K562 (cell line): ENCODE measurements at regions not wholly inside any gene's neighbourhood (a gene's known extent, or its start where the extent isn't known, plus 50 kb on each side); places are given as distances from the start of the nearest gene placed in this dataset.
A peak's percentile ranks its signal among the peaks of the same experiment; 100 is the strongest.

Source experiments
- BACH1 ChIP-seq: fragments of 200-800 bp; sonication (Bioruptor generic); IDR thresholded peaks from 2 replicates; pipeline ENCODE4 v1.6.1; 2016; ENCODE audit warnings: missing genetic modification characterization, missing compliant biosample characterization
- BMI1 ChIP-seq: fragments of 150-350 bp; IDR thresholded peaks from 2 replicates; pipeline ENCODE4 v1.6.1; 2014; ENCODE audit warnings: low read length
- CBFA2T2 ChIP-seq: fragments of 450-650 bp; conservative IDR thresholded peaks from 2 replicates; pipeline ENCODE4 v1.6.1; 2017; ENCODE audit warnings: mild to moderate bottlenecking
- CBX3 ChIP-seq, 2 experiments: IDR thresholded peaks; 1 replicate in 1 of 2; 2 replicates in 1 of 2; pipeline ENCODE4 v1.6.1; 2012; ENCODE audit warnings: inconsistent platforms in 2 of 2, low read length in 2 of 2, borderline replicate concordance in 1 of 2, control low read depth in 1 of 2
- CREBBP ChIP-seq: IDR thresholded peaks from one replicate; pipeline ENCODE4 v1.6.1; 2012; ENCODE audit warnings: low read depth, mild to moderate bottlenecking, control low read depth, inconsistent platforms, low read length
- CUX1 ChIP-seq: fragments of 200-800 bp; sonication (Bioruptor generic); IDR thresholded peaks from 2 replicates; pipeline ENCODE4 v1.6.1; 2016; ENCODE audit warnings: missing genetic modification characterization, missing compliant biosample characterization
- DLX4 ChIP-seq: fragments of 250-450 bp; sonication (Bioruptor Pico); IDR thresholded peaks from 2 replicates; pipeline ENCODE4 v1.6.1; 2021; ENCODE audit warnings: mild to moderate bottlenecking
- GTF2E2 ChIP-seq: fragments of 200-800 bp; sonication (Bioruptor generic); IDR thresholded peaks from 2 replicates; pipeline ENCODE4 v1.6.1; 2016; ENCODE audit warnings: missing genetic modification characterization, missing compliant biosample characterization
- HDAC1 ChIP-seq, 2 experiments: fragments of 450-650 bp; IDR thresholded peaks; 2 replicates each; pipeline ENCODE4 v1.6.1; 2016 to 2017; ENCODE audit warnings: inconsistent platforms in 1 of 2, mild to moderate bottlenecking in 1 of 2, moderate library complexity in 1 of 2
- HNRNPK ChIP-seq: fragments of 200-400 bp; formaldehyde crosslinking; IDR thresholded peaks from one replicate; pipeline ENCODE4 v1.6.1; 2018; ENCODE audit warnings: mild to moderate bottlenecking, low read depth, low read length; ENCODE audit not compliant: poor library complexity, severe bottlenecking
- MECOM ChIP-seq: fragments of 250-450 bp; sonication (Bioruptor Pico); IDR thresholded peaks from 2 replicates; pipeline ENCODE4 v1.8.0; 2022; ENCODE audit warnings: inconsistent platforms
- NCOA4 ChIP-seq: fragments of 450-650 bp; IDR thresholded peaks from 2 replicates; pipeline ENCODE4 v1.6.1; 2018; ENCODE audit warnings: mild to moderate bottlenecking; ENCODE audit not compliant: partially characterized antibody
- PHF21A ChIP-seq: fragments of 450-650 bp; IDR thresholded peaks from 2 replicates; pipeline ENCODE4 v1.6.1; 2017; ENCODE audit warnings: low read depth, borderline replicate concordance
- POLR2AphosphoS2 ChIP-seq: IDR thresholded peaks from 2 replicates; pipeline ENCODE4 v1.6.1; 2012; ENCODE audit warnings: low read length, improper control_type of control experiment
- RB1 ChIP-seq: fragments of 450-650 bp; IDR thresholded peaks from 2 replicates; pipeline ENCODE4 v1.6.1; 2017; ENCODE audit warnings: low read depth, mild to moderate bottlenecking
- RBM17 ChIP-seq: fragments of 200-400 bp; formaldehyde crosslinking; IDR thresholded peaks from 2 replicates; pipeline ENCODE4 v1.6.1; 2017; ENCODE audit warnings: low read depth, mild to moderate bottlenecking, low read length, borderline replicate concordance
- SAP30 ChIP-seq: fragments of 200-600 bp; sonication (generic); IDR thresholded peaks from 2 replicates; pipeline ENCODE4 v1.6.1; 2012; ENCODE audit warnings: borderline replicate concordance, low read depth, mild to moderate bottlenecking, moderate library complexity, low read length, control low read depth, inconsistent platforms; ENCODE audit not compliant: insufficient read depth, poor library complexity, severe bottlenecking
- SRF ChIP-seq, 2 experiments: fragments of 250-450, 450-650 bp in 1 of 2; sonication (Bioruptor Pico) in 1 of 2; sonication (generic) in 1 of 2; formaldehyde crosslinking; IDR thresholded peaks; 2 replicates each; pipeline versions ENCODE4 v1.5.0 to v1.5.1; 2020 to 2022; ENCODE audit warnings: mild to moderate bottlenecking in 1 of 2, missing genetic modification reagents in 1 of 2
- STAT6 ChIP-seq: sonication (generic); formaldehyde crosslinking; IDR thresholded peaks from 2 replicates; pipeline ENCODE4 v1.8.1; 2023; ENCODE audit warnings: mild to moderate bottlenecking, missing genetic modification reagents
- TAL1 ChIP-seq: fragments of 450-650 bp; IDR thresholded peaks from 2 replicates; pipeline ENCODE4 v1.6.1; 2016; ENCODE audit warnings: mild to moderate bottlenecking
- TF ChIP-seq, protein P1 (sequence below): sonication (generic); formaldehyde crosslinking; IDR thresholded peaks from 2 replicates; pipeline ENCODE4 v1.8.0; 2022; ENCODE audit warnings: missing genetic modification reagents, mild to moderate bottlenecking, borderline replicate concordance

DNA sequence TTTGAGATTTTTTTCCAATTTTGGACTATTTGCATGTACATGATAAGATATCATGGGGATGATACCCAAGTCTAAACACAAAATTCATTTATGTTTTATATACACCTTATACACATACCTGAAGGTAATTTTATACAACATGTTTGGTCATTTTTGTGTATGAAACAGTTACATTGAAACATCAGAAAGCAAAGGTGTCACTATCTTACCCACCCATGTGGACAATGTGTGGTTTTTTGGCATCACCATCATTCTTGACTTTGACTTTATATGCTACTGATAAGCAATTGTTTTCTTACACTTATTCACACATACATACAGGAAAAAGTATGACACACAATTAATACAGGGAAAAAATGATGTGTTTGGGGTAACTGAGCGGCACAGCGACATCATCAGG, 51.0 kb upstream of the ACVR1 start (continued):
- TF ChIP-seq BMI1 (no peak), RB1 (no peak), HNRNPK (no peak), BACH1 (tag) (no peak), HDAC1 (IDR thresholded peaks at IDR 0.05) (no peak), STAT6 (CRISPR knock-in tag) (no peak), MECOM (CRISPR knock-in tag) (peak; percentile 64; the same call in 1 of the 2 replicates), NCOA4 (no peak), POLR2AphosphoS2 (no peak), SAP30 (no peak), PHF21A (no peak), RBM17 (no peak), CBX3 (IDR thresholded peaks at IDR 0.05; ENCODE audit: borderline replicate concordance in 1 of 2, low read length in 2 of 2) (no peak), CREBBP (no peak), GTF2E2 (no peak), SRF (CRISPR knock-in tag; IDR thresholded peaks at IDR 0.05) (no peak), TAL1 (peak; percentile 56), CBFA2T2 (peak; percentile 49; the same call in 1 of the 2 replicates), CUX1 (CRISPR knock-in tag) (no peak), DLX4 (CRISPR knock-in tag) (no peak)
- TF ChIP-seq, protein P1, sequence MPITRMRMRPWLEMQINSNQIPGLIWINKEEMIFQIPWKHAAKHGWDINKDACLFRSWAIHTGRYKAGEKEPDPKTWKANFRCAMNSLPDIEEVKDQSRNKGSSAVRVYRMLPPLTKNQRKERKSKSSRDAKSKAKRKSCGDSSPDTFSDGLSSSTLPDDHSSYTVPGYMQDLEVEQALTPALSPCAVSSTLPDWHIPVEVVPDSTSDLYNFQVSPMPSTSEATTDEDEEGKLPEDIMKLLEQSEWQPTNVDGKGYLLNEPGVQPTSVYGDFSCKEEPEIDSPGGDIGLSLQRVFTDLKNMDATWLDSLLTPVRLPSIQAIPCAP (CRISPR knock-in tag): no peak
